A204.1 (cell line): ENCODE measurements at regions not wholly inside any gene's neighbourhood (a gene's known extent, or its start where the extent isn't known, plus 50 kb on each side); places are given as distances from the start of the nearest gene placed in this dataset.

ENCODE experiments used
- FAIRE-seq: peaks from 2 replicates; lab custom pipeline; 2012; peaks lifted over from hg19 to GRCh38; lab: Jason Lieb, UNC

DNA sequence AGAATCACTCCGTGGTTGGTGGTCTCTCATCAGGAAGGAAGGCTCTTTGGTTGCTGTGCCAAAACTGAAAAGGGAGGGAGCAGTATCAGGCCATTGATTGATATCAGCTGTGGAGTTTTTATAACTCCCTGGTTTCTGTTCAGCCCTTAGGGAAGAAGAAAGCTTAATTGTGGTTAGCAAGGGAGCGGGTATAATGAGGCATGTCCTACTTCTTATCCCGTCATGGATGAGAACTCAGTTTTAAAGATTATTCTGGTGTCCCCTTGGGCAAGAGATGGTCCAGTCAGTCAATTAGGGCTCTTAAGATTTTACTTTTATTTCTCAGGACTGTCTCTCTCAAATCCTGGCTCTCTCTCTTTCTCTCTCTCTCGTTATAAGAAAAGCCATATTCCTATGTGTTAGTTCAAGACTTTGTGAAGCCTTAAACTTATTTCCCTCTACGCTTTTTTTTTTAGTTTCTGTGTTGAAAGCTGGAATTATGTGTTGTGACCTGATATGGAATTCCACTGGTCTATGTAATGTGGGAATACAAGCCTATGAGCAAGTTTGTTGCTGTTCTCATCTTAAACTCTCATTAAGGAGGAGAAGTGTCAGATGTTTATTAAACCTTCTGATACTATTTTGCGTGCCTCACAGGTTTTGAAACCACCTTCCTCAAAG, 514.0 kb upstream of the CDH2 start:
- FAIRE-seq: no peak

DNA sequence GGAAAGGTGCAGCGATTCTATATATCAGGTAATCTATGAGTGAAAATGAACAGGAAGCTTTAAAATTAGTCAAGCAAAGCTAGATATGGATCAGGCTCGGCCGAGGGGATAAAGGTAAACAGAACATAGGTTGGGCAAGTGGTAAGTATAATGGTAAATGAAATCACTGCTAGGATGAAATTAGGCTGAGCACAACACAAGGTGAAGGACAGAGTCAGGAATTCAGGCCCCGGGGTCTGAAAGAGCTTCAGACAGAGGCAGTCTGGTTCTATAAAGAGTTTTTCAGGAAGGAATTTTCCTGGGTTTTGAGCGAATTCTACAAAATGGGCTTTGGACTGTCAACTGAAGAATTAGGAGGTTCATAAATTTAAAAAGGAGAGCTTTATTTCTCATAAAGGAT, 513.2 kb upstream of the CDH2 start:
- no peak for FAIRE-seq

DNA sequence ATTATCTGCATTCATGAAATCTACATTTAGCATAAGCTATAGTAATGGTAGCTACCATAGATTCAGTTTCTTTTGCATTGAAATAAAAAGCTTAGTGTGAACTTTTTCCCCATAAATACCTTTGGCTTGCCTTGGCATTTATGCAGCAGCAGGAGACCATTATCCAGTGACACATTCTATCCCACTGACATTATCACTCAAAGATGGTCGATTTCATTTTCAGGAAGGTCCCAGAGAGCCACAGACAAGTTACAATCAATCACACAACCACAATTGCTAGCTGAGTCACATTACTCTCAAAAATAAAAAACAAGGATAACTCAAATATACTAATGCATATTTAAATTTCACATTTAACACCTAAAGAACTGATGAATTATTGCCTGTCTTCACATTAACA, 512.7 kb upstream of the CDH2 start:
- FAIRE-seq: no peak

DNA sequence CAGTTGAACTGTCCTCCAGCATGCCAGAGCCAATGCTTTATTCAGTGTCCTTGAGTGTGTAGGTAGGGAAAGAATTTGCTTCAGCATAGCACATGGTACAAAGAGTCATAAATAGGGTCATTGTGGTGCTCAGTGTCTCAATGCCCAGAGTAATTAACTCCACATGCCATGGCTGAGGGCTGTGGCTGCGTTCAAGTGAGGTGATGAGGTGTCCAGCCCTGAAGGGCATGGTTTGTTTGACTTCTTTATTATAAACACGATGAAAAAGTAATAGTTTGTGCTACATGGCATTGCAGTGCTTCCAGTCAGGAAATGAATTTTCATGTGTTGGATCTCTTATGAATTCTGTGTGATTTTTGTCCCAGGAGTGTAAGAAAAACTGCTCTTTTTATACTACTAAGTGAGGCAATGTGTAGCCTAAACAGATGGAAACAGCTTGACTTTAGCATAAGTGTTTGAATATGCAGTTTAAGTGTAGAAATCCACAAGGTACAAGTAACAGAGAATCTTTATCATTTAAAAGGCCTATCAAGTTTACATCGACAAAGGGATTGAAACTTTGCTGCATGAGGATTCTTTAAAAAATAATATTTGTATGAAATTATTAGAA, 507.9 kb upstream of the CDH2 start:
- FAIRE-seq: no peak

DNA sequence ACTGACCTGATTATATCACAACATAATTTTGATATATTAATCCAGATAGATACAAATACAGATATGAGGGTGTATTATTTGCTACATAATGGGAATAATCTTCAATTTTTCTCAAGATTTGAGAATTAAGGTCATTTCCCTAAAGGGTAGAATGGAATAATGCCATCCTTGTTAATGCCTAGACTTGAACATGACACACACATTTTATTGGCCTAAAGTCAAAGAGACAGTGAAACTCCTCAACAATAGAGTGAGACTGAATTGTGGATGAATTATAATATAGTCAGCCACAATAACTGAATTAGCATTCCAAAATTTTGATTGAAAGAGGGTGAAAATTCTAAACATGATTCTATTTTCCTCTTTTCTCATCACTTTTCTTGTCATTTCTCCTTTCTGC, 506.0 kb upstream of the CDH2 start:
- FAIRE-seq: no peak

DNA sequence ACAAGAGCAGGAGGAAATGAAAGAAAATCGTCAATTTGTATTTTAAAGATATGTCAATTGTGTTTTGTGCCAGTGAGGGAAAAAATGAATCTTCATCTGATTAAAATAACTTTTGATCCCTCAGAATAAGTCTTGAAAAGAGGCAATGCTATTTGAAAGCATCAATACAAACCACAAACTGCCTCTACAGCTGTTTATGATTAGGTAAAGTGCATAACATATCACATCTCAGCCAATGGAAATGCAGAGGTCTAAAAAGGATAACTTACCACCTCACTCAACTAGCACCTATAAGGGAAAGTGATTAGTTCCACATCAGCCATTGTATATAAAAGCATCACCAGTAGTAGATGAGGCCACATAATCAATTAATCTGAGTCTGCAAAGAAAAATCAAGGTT, 492.2 kb upstream of the CDH2 start:
- FAIRE-seq: no peak

DNA sequence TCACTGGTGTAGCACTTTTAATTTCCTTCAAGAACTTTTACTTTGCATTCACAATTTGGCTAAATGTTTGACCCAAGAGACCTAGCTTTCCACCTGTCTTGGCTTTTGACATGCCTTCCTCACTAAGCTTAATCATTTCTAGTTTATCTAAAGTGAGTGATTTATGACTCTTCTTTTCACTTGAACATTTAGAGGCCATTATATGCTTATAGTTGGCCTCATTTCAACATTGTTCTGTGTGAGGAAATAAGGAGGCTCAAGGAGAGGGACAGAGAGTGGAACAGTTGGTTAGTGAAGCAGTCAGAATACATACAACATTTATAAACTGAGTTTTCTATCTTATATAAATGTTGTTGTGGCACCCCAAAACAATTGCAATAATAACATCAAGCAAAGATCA, 489.3 kb upstream of the CDH2 start:
- no peak for FAIRE-seq

DNA sequence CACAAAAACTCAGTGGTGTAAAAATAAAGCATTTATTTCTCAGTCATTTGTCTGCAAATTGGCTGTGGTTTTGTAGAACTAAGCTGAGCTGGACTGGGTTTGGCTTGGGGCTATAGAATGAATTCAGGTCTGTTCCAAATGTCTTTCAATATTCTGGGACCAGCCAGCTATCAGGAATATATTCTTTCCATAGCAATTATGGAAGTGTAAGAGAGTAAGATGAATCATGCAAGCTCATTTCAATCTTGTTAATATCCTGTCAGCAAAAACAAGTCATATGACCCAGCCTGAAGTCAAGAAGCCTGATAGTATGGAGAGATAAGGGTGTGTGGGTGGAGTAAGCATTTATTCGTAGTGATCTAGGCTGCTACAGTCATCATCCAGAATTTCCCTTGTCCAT, 481.0 kb upstream of the CDH2 start:
- no peak for FAIRE-seq

DNA sequence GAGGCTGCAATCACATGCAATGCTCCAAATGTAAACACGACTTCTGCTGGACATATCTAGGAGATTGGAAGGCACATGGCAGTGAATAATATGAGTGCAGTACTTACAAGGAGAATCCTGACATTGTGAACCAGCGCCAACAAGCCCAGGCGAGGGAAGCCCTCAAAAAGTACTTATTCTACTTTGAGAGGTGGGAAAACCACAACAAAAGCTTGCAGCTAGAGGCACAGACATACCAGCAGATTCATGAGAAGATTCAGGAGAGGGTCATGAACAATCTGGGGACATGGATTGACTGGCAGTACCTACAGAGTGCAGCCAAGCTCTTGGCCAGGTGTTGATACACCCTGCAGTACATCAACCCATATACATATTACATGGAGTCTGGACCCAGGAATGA, 475.7 kb upstream of the CDH2 start:
- FAIRE-seq: no peak

DNA sequence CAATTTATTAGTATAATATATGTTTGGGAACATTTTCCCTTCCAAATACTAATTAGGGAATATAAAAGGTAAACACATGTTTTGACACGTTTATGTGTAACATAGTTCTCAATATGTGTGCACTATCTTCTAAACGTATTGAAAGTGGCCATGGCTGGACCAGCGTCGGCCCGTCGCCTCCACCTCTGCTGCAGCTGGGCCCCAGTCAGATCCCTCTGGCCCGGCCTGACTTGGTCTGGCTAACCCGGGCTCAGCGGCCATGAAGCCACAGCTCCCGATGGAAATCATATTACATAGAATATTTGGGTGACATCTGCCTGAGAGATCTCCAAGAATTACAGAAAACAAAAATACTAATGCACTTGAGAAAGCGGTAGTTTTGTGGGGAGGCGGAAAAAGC, 474.4 kb upstream of the CDH2 start:
- no peak for FAIRE-seq

DNA sequence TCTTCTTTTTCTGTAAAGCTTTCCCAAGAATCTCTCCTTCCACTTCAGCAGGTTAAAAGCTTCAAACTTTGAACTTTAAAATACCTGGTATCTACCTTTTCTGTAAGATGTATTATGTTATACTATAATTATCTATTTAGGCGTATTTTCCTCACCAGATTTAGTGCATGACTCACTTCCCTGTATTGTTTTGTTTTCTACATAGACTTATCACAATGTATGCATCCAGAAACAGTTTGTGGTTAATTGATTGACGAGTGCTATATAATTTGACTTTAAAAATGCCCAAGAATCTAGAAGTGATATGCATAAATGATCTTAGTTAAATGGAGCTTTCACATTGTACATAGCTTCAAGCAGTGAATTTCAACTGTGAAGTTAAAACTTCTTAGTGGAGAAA, 473.9 kb upstream of the CDH2 start:
- no peak for FAIRE-seq

DNA sequence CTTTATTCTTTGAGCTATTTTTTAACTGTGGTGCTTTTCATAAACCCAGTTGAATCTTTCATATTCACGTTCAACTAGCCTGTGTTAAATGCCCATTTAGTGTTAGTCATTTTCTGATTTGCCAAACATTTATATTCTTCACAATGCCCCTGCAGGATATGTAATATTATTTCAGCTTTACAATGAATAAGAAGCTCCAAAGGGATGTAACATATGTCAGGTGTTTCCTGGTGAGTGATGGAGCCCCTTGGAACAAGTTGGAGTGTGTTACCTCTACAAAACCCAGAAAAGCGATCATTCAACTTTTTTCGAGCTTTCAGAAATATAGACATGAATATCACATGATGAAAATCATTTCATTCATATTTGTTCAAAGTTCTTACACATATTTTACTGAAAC, 471.0 kb upstream of the CDH2 start:
- no peak for FAIRE-seq

DNA sequence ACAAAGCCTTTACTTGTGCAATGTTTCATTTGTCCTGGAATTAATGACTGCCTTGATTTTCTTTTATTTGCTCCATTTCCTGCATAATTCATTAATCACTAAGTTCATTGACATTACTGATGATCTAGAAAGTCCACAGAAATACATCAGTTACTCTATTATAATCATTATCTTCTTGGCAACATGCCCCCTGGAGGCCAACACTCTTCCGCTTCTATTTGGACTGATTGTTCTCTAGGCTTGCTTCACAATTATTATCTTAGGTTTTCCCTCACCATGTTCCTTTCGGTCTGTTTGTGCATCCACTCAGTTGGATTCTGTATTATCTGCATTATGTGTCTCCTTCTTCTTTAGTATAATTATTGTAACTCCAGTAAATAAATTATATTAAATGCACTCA, 461.0 kb upstream of the CDH2 start:
- FAIRE-seq: no peak

DNA sequence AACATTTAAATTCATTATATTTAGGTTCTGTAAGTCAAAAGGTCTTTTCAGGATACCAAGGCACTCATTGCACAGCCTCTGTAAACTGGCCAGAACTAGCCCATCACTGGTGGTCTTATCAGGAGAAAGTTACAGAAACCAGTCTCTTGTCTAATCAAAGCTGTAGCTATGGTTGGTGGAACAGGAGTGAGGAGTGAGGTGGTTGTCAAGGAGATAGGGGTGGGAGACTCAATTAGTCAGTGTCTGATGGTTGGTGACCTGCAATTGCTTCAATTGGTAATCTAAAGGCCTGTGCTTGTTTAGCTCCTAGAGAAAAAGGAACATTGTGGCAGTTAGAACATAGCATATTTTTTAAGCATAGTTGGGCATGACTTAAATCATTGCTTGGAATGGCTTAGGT, 458.6 kb upstream of the CDH2 start:
- no peak for FAIRE-seq

DNA sequence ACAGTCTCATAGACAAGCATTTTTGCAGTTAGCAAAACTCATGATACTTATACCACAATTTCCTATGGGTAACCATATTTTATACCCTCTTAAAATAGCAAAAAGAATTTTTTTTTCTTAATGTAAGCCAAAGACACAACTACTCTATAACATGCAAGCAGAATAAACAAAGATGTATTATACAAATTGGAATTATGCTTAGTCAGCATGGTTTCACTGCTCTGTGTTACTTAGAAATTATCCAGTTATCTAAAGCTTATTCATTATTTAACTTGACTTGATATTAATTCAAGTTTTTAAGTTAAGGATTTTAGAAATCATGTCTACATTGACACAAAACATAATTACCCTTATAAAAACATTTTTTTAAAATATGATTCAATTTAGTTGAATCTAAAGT, 449.8 kb upstream of the CDH2 start:
- no peak for FAIRE-seq

DNA sequence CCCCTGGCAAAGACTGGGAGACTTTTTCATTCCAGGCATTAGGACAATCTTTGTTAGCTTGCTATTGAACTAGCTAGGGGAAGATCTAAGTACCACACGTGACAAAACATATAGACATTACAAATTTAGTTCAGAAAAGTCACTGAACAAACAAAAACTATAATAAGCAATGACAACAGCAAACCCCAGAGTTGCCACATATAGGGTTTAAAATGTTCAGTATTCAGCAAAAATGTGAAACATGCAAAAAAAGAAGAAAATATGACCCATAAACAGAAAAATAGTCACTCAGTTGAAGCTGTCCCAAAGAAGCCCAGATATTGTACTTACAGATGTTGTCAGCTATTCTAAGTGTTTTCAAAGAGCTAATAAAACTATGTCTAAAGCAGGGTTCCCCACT, 431.1 kb upstream of the CDH2 start:
- FAIRE-seq: no peak

DNA sequence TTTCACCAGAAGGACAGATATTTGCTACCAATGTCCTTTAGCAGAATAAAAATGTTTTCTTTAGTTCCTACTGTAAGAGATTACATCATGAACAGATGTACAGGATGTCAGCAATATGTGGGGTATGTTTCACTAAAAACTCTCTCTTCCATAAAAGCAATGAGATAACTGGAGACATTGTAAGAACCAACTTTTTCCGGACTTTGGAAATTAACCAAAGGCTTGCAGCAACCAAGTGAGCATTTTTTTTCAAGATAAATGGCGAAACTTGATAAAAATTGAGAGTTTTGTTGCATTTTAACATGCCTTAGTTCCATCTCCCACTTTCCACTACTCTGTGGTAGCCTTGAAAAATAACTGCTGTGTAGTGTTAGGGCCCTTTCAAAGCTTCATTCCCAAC, 429.8 kb upstream of the CDH2 start:
- FAIRE-seq: no peak

DNA sequence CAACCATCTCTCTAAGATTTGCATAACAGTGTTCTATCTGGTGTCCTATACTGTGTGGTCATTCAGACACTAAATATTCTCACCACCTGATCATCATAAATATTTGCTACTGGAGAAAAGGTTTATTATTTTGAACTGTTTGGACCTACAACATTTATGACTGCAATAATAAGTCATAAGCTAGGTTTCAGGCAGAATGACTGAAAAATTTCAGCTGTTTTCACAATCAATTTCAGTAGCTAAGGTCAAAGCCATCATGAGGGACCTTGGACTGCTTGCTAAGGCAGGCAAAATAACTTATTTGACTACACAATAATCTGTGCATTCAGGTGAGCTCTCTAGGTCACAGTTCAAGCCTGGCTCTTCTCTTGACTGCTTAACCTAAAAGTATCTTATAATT, 425.5 kb upstream of the CDH2 start:
- no peak for FAIRE-seq

DNA sequence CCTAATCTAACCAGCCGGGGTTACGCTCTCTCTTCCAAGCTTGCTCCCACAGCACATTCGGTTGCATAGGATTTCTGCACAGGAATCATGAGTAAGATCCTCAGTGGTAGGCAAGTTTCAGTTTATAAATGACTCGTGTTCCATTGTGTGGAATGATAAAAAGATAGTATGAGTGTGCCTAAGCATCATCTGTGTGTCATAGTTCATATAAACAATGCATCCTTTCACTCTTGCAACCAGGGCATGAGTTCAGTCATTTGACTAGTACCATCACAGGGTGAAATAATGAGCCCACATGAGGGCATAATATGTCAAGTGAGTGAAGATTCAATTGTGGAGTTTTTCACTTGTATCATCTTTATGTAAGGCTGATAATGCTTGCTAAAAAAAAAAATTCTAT, 417.1 kb upstream of the CDH2 start:
- no peak for FAIRE-seq

DNA sequence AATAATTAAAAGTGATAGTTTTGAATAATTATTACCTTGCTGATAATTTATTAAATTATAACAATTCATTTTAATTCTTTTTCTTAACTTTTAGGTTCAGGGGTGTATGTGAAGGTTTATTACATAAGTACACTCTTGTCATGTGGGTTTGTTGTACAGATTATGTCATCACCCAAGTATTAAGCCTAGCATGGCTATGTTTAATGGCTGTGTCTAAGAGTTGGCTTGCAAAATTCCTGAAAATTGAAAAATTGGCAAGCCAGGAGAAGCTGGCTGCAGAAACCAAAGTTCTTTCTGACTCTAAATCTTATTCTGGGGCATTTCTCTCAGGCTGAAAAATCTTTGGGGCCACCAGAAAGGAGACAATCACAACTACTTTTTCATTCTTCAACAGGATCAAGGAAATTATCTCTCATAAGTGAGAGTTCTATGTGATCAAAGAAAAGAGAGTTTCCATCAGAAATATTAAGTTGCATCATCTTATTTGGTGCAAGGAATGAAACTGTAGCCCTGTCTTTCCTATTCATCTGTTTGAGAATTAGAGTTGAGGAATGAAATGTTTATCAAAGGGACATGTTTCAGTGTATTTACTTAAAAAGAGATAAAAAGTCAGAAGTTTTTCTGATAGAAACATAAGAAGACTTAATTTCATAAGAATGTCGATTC, 412.1 kb upstream of the CDH2 start:
- no peak for FAIRE-seq

DNA sequence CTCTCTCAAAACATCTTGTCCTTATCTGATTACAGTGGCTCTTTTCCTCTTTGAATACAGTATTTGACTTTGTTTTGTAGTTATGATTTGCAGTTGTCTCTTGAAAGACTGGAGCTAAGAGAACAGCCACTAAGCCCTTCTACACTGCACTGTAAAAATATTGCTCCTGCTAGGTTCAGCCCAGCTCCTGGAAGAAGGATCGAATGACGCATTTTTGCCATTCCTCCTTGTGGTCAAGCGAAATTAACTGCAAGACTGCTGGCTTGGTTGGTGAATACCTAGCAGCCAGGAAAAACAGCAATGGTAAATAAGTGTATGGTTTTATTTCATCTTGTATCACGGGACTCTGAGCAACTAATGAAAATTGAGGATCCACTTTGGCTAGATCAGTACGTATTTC, 407.8 kb upstream of the CDH2 start:
- FAIRE-seq: no peak

DNA sequence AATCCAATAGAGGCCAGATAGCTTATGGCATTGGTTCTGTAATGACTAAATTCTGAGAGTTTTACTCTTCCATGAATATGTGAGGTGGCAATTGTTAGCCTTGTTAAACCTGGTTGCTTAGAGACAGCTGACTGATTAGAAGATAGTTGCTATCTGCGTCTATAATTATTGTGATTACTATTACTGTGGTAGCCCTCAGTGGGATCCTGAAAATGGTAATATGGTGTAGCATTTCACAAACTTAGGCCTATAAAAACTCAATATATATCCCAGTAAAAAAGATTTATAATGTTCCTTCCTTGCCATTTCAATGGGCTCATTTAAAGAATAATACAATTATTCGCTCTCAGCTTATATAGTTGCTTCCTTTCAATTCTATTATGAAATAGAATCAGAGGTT, 405.8 kb upstream of the CDH2 start:
- FAIRE-seq: no peak

DNA sequence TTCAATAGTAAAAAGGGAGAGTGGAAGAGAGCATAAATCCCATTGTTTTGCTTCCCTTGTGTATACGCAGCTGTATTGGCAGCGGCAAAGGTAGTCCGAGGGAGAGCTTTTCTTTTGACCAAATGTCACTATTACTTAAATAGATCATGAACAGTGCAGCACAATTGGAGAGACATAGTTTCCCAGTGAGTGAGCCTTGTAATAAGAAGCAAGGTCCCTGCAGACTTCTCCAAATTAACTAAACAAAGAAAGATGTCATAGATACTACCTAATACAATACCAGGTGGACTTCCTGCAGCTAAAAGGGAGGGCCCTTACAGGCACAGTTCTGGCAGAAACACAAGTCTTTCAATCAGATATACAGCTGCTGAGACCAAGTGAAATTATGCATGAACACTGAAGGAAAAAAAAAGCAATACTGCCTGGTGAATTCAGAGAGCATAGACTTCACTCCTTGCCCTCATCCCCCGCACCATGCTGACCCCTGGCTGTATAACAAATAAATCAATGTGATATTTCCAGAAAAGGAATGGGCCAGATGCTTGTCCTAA, 404.7 kb upstream of the CDH2 start:
- no peak for FAIRE-seq

DNA sequence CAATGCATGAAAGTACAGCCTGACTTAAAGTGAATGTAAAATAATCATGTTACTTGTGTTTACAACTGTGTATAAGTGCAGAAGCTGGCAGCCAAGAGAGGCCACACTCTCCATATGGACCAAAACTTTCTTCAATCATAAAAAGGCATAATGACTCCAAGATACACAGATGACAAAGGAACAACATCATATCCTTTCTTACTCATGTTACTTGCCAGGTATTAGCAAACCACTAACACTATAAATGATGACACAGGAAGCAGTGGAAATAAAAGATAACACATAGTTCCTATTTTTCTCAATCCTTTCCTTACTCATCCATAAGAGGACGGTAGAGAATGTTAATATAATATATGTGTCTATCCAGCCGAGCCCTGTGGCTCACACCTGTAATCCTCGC, 400.0 kb upstream of the CDH2 start:
- no peak for FAIRE-seq
